BE2C (cell line): ENCODE measurements at regions not wholly inside any gene's neighbourhood (a gene's known extent, or its start where the extent isn't known, plus 50 kb on each side); places are given as distances from the start of the nearest gene placed in this dataset.

Experiments
- DNase-seq: peaks from one replicate; pipeline ENCODE4 v3.0.0-alpha.2; 2020
- H3K27me3 ChIP-seq: fragments of 250-450 bp; sonication (Bioruptor Pico); 2 replicates; pipeline ENCODE4 v1.5.1; 2020; ENCODE audit warnings: mild to moderate bottlenecking
- H3K36me3 ChIP-seq: fragments of 250-450 bp; sonication (Bioruptor Pico); 2 replicates; pipeline ENCODE4 v1.5.1; 2020; ENCODE audit warnings: mild to moderate bottlenecking
- H3K4me1 ChIP-seq: fragments of 250-450 bp; sonication (Bioruptor Pico); 2 replicates; pipeline ENCODE4 v1.5.1; 2020
- H3K4me3 ChIP-seq: 2 replicates; pipeline ENCODE4 v1.5.1; 2011; ENCODE audit warnings: low read depth, low read length
- H3K9me3 ChIP-seq: fragments of 250-450 bp; sonication (Bioruptor Pico); 2 replicates; pipeline ENCODE4 v1.5.1; 2020
- CTCF ChIP-seq: IDR thresholded peaks from 2 replicates; pipeline ENCODE4 v1.5.1; 2012; ENCODE audit warnings: mild to moderate bottlenecking, low read depth, low read length

- H3K36me3 ChIP-seq: peaks cover 9% of the 10 kb centered on the region
- H3K4me3 ChIP-seq: no peak overlapping the region
- H3K9me3 ChIP-seq: no peaks in the 10 kb centered on the region
- DNase-seq: no peak
- H3K27me3 ChIP-seq: no peaks in the 10 kb centered on the region
- TF ChIP-seq CTCF: no peak
- peaks cover 3% of the 10 kb centered on the region; the same call in 1 of the 2 replicates for H3K4me1 ChIP-seq
These were observed 325.6 kb upstream of the UMPS start for GRCh38 chr3:124404621-124405020.

- no peak for DNase-seq
- no peak for TF ChIP-seq CTCF
- H3K4me1 ChIP-seq: peaks cover 3% of the 10 kb centered on the region; the same call in 1 of the 2 replicates
- H3K4me3 ChIP-seq: no peak overlapping the region
- H3K27me3 ChIP-seq: no peaks in the 10 kb centered on the region
- H3K36me3 ChIP-seq: peaks cover 6% of the 10 kb centered on the region; the same call in 1 of the 2 replicates
- no peaks in the 10 kb centered on the region for H3K9me3 ChIP-seq
These were observed 323.0 kb upstream of the UMPS start for GRCh38 chr3:124407260-124407659.

- Histone ChIP-seq H3K4me1 (peaks cover 10% of the 10 kb centered on the region), H3K4me3 (no peak overlapping the region), H3K9me3 (no peaks in the 10 kb centered on the region), H3K36me3 (peaks cover 16% of the 10 kb centered on the region), H3K27me3 (no peaks in the 10 kb centered on the region)
- TF ChIP-seq CTCF: no peak
- DNase-seq: no peak
These were observed 320.5 kb upstream of the UMPS start for GRCh38 chr3:124409650-124410275.

GRCh38 chr3:124410471-124410870, 319.8 kb upstream of the UMPS start:
- peaks cover 22% of the 10 kb centered on the region for H3K36me3 ChIP-seq
- no peak overlapping the region for H3K4me3 ChIP-seq
- H3K27me3 ChIP-seq: no peaks in the 10 kb centered on the region
- no peaks in the 10 kb centered on the region for H3K9me3 ChIP-seq
- no peak for TF ChIP-seq CTCF
- no peak for DNase-seq
- peaks cover 15% of the 10 kb centered on the region for H3K4me1 ChIP-seq

- H3K9me3 ChIP-seq: no peaks in the 10 kb centered on the region
- DNase-seq: no peak
- no peak for TF ChIP-seq CTCF
These were observed 318.5 kb upstream of the UMPS start for GRCh38 chr3:124411728-124412127.

GRCh38 chr3:124412644-124413043, 317.6 kb upstream of the UMPS start:
- TF ChIP-seq CTCF: no peak
- H3K9me3 ChIP-seq: no peaks in the 10 kb centered on the region
- H3K4me3 ChIP-seq: no peak overlapping the region
- H3K27me3 ChIP-seq: no peaks in the 10 kb centered on the region
- H3K36me3 ChIP-seq: peaks cover 33% of the 10 kb centered on the region
- no peak for DNase-seq
- H3K4me1 ChIP-seq: peaks cover 15% of the 10 kb centered on the region

More at GRCh38 chr3:124411728-124412127, 318.5 kb upstream of the UMPS start:
- no peaks in the 10 kb centered on the region for H3K27me3 ChIP-seq
- H3K4me3 ChIP-seq: no peak overlapping the region
- H3K4me1 ChIP-seq: peaks cover 15% of the 10 kb centered on the region
- peaks cover 31% of the 10 kb centered on the region for H3K36me3 ChIP-seq
